SK-N-SH treated with all-trans-retinoic acid at 6 μM for 48 hours (cell line): ENCODE measurements at regions not wholly inside any gene's neighbourhood (a gene's known extent, or its start where the extent isn't known, plus 50 kb on each side); places are given as distances from the start of the nearest gene placed in this dataset.

Experiments used
- ATAC-seq: fragments of 200-7000 bp; cut with Tn5 transposase; 3 replicates; pipeline ENCODE4 v1.9.1; 2020; ENCODE audit warnings: mild to moderate bottlenecking, moderate library complexity
- ARNTL ChIP-seq: fragments of 450-650 bp; formaldehyde crosslinking; IDR thresholded peaks from 2 replicates; pipeline ENCODE4 v1.5.0; 2020; ENCODE audit warnings: low read depth, mild to moderate bottlenecking, moderate library complexity, borderline replicate concordance
- CREB5 ChIP-seq: fragments of 250-450 bp; sonication (Bioruptor Pico); IDR thresholded peaks from 2 replicates; pipeline ENCODE4 v1.5.1; 2020; ENCODE audit warnings: low read depth, mild to moderate bottlenecking, moderate library complexity
- CSDC2 ChIP-seq: fragments of 250-450 bp; sonication (Bioruptor Pico); IDR thresholded peaks from 2 replicates; pipeline ENCODE4 v1.5.0; 2020; ENCODE audit warnings: mild to moderate bottlenecking, moderate library complexity
- ESRRG ChIP-seq: fragments of 250-450 bp; sonication (Bioruptor Pico); IDR thresholded peaks from 2 replicates; pipeline ENCODE4 v1.6.1; 2021; ENCODE audit warnings: mild to moderate bottlenecking
- GLIS3 ChIP-seq: fragments of 250-450 bp; sonication (Bioruptor Pico); IDR thresholded peaks from 2 replicates; pipeline ENCODE4 v1.5.0; 2020; ENCODE audit warnings: mild to moderate bottlenecking, moderate library complexity
- SNAI2 ChIP-seq: fragments of 250-450 bp; sonication (Bioruptor Pico); IDR thresholded peaks from 2 replicates; pipeline ENCODE4 v1.5.0; 2020; ENCODE audit warnings: mild to moderate bottlenecking, moderate library complexity
- TCF4 ChIP-seq: fragments of 250-450 bp; sonication (Bioruptor Pico); IDR thresholded peaks from 2 replicates; pipeline ENCODE4 v1.8.0; 2021; ENCODE audit warnings: mild to moderate bottlenecking, moderate library complexity, borderline replicate concordance
- TOX ChIP-seq: fragments of 250-450 bp; sonication (Bioruptor Pico); IDR thresholded peaks from 2 replicates; pipeline ENCODE4 v1.8.0; 2021; ENCODE audit warnings: mild to moderate bottlenecking, moderate library complexity, borderline replicate concordance
- TSHZ2 ChIP-seq: fragments of 250-450 bp; sonication (Bioruptor Pico); IDR thresholded peaks from 2 replicates; pipeline ENCODE4 v1.5.0; 2020; ENCODE audit warnings: mild to moderate bottlenecking, moderate library complexity
- ZC3H10 ChIP-seq: fragments of 250-450 bp; sonication (Bioruptor Pico); IDR thresholded peaks from 2 replicates; pipeline ENCODE4 v1.5.1; 2021; ENCODE audit warnings: mild to moderate bottlenecking, moderate library complexity
- ZFP30 ChIP-seq: fragments of 450-650 bp; formaldehyde crosslinking; IDR thresholded peaks from 2 replicates; pipeline ENCODE4 v1.5.0; 2022; ENCODE audit warnings: mild to moderate bottlenecking, moderate library complexity
- ZNF565 ChIP-seq: fragments of 450-650 bp; formaldehyde crosslinking; conservative IDR thresholded peaks from 2 replicates; pipeline ENCODE4 v1.5.0; 2020; ENCODE audit warnings: low read depth, mild to moderate bottlenecking, moderate library complexity
- ZNF8 ChIP-seq: fragments of 450-650 bp; formaldehyde crosslinking; IDR thresholded peaks from 2 replicates; pipeline ENCODE4 v1.5.0; 2020; ENCODE audit warnings: mild to moderate bottlenecking, moderate library complexity
- TF ChIP-seq, protein P1 (sequence below): fragments of 250-450 bp; sonication (Bioruptor Pico); IDR thresholded peaks from 2 replicates; pipeline ENCODE4 v1.5.1; 2021; ENCODE audit warnings: mild to moderate bottlenecking, moderate library complexity
- TF ChIP-seq, protein P2 (sequence below): fragments of 250-450 bp; sonication (Bioruptor Pico); IDR thresholded peaks from 2 replicates; pipeline ENCODE4 v1.8.0; 2021; ENCODE audit warnings: low read depth, mild to moderate bottlenecking, moderate library complexity, borderline replicate concordance

- no peak for ATAC-seq
- TF ChIP-seq ARNTL (CRISPR knock-in tag) (no peak), CSDC2 (CRISPR knock-in tag) (no peak), ZFP30 (no peak), TOX (no peak), ZNF8 (CRISPR knock-in tag) (no peak), SNAI2 (CRISPR knock-in tag) (no peak), TCF4 (no peak)
Observed at GRCh38 chr15:31156808-31157207, 55.3 kb upstream of the TRPM1 start.

GRCh38 chr15:31157644-31158069 is 56.1 kb upstream of the TRPM1 start:
- no peak for TF ChIP-seq TSHZ2
- no peak for ATAC-seq

- no peak for ATAC-seq
- TF ChIP-seq ZNF565 (CRISPR knock-in tag) = no peak
Observed at GRCh38 chr15:31158858-31159569, 57.5 kb upstream of the TRPM1 start.

DNA sequence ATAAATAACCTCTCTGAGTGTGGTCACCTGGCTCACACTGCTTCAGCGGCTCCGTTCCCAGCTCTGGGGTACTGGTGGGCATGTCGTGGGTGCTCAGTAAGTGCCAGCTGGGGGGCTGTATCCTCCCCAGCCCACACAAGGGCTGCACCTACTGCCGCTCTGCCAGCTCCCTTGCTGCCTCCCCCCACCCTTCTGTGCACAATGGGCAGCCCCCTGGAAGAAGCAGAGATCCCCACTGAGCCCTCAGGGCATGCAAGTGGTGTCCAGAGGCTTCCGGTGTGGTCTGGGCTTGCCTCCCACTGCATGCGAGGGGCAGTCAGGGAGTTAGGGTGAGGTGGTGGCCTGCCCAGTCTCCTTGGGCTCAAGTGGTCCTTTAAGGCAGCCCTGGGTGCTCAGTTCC is 58.3 kb upstream of the TRPM1 start:
- TF ChIP-seq GLIS3 (CRISPR knock-in tag) (no peak), ZFP30 (no peak)
- TF ChIP-seq, protein P1, sequence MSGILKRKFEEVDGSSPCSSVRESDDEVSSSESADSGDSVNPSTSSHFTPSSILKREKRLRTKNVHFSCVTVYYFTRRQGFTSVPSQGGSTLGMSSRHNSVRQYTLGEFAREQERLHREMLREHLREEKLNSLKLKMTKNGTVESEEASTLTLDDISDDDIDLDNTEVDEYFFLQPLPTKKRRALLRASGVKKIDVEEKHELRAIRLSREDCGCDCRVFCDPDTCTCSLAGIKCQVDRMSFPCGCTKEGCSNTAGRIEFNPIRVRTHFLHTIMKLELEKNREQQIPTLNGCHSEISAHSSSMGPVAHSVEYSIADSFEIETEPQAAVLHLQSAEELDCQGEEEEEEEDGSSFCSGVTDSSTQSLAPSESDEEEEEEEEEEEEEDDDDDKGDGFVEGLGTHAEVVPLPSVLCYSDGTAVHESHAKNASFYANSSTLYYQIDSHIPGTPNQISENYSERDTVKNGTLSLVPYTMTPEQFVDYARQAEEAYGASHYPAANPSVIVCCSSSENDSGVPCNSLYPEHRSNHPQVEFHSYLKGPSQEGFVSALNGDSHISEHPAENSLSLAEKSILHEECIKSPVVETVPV = no peak

GRCh38 chr15:31160297-31160696 is 58.8 kb upstream of the TRPM1 start:
- TF ChIP-seq, protein P2, sequence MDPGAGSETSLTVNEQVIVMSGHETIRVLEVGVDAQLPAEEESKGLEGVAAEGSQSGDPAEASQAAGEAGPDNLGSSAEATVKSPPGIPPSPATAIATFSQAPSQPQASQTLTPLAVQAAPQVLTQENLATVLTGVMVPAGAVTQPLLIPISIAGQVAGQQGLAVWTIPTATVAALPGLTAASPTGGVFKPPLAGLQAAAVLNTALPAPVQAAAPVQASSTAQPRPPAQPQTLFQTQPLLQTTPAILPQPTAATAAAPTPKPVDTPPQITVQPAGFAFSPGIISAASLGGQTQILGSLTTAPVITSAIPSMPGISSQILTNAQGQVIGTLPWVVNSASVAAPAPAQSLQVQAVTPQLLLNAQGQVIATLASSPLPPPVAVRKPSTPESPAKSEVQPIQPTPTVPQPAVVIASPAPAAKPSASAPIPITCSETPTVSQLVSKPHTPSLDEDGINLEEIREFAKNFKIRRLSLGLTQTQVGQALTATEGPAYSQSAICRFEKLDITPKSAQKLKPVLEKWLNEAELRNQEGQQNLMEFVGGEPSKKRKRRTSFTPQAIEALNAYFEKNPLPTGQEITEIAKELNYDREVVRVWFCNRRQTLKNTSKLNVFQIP (CRISPR knock-in tag) = no peak
- no peak for TF ChIP-seq ZC3H10
- TF ChIP-seq GLIS3 (CRISPR knock-in tag) = no peak
- no peak for TF ChIP-seq ZNF8 (CRISPR knock-in tag)
- TF ChIP-seq, protein P1 = no peak
- no peak for TF ChIP-seq ZFP30
- no peak for TF ChIP-seq TCF4
- TF ChIP-seq CREB5 (CRISPR knock-in tag) = no peak
- TF ChIP-seq ESRRG (CRISPR knock-in tag) = no peak
- TF ChIP-seq ARNTL (CRISPR knock-in tag) = no peak
- TF ChIP-seq, all 23 proteins: peak for 0
- ATAC-seq = no peak

More for the DNA sequence above, 58.3 kb upstream of the TRPM1 start:
- no peak for ATAC-seq
